GM18508 (cell line): ENCODE measurements at regions not wholly inside any gene's neighbourhood (a gene's known extent, or its start where the extent isn't known, plus 50 kb on each side); places are given as distances from the start of the nearest gene placed in this dataset.

Experiments used
- ATAC-seq: cut with Tn5 transposase; IDR thresholded peaks from one replicate; pipeline ENCODE4 v1.9.1; 2021; ENCODE audit warnings: moderate number of reproducible peaks; ENCODE audit not compliant: insufficient read depth, unreplicated experiment

DNA sequence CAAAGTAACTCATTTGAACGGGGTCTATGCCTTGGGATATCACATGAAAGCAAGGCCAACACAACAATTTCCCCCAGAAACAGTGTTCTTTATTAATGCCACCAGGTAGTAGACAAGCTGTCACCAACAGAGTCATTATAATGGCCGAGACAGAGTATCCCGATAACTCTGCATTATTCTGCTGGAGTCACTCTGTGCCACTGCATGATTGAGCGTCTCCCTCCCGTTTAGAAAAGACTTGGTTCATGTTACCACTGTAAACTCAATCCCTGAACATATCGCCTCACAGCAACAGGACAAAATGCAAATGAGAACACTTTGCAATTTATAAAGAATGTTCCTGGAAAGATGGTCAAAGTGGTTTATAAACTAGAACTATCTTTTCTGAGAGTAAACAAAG, 932.5 kb downstream of the GATA3 start:
- ATAC-seq, result no peak

DNA sequence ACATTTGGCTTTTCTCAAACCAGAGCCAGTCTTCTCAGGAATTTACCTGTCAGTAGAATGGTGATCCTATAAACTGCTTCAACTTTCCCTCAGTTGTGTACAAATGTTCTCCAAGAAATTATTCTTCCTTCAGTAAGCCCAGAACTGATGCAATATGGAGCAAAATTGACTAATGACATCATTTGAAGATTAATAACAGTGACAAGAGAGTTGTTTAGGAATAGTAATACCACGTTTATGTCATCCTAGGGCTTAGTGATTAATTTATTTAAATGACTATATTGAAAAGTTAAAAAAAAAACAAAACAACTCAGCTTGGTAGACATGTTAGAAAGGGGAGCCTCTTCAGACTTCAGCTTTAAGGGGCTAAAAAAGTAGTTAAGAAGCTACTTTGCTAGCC, 933.2 kb downstream of the GATA3 start:
- ATAC-seq, result no peak

DNA sequence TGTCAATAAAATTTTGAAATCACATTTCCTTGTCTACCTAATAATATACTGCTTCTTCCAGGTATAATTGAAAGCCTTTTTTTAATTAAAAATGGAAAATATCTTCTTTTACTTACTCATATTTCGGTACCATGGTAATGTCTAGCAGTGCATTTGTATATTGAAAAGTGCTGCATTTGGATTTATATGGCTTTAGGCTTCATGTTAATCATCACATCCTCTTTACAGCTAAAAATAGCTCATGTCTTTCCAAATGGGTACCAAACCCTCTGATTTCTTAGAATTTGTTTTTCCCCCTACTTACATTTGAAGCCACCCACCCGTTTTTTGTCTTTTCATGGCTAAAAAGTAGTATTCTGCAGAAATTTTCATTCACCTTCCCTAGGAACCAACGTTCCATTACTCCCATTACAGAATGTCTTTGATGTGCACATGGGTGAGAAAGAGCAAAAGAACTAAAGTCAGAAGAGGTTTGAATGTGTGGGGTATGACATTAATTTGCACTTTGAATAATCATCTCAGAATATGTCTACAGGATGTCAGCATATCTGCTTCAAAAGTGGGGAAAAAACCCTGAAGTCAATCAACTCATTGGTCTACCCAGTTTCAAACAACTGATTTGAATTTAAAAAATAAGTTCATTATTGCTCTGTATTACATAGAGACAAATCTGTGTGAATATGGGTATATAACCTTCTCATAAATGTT, 935.9 kb downstream of the GATA3 start:
- ATAC-seq, result no peak

DNA sequence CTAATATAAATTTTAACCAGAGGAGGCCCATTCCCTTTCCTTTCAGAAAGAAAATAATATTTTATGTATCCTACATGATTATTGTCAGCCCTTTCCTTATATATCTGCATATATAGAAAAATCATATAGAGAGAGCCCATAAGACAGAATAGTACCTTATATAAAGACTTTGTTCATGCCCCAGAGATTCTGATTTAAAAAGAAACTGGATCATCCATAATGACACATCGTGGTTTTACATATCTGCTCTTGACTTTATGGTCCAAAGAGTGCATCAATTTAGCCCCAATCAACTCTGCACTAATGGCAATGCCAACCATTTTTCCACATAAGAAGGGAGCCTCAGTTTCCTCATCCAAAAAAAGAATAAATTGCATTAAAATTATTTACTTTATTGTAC, 937.5 kb downstream of the GATA3 start:
- no peak for ATAC-seq

- no peak for ATAC-seq
Measured at GRCh38 chr10:8993864-8994263, 939.4 kb downstream of the GATA3 start.

GRCh38 chr10:8998751-8999150, 944.3 kb downstream of the GATA3 start:
- no peak for ATAC-seq

DNA sequence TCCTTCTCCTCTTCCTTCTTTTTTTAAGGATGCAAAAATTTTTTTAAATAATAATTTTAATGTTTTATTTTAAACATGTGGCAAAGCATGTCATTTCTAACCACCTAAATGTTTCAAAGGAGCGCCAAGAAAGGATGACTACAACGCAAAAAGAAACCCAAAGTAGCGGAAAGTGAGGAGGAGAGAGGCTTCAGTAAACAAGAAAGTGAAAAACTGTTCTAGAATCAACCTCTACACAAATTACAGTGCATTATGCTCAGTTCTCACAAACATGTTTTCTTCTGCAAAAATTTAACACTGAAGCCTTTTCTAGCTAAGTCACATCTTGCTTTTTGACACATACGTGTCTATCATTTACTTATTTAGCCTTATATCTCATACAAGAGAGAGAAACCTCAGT, 948.6 kb downstream of the GATA3 start:
- no peak for ATAC-seq

GRCh38 chr10:9004736-9005135, 950.2 kb downstream of the GATA3 start:
- no peak for ATAC-seq

GRCh38 chr10:9009505-9009904, 955.0 kb downstream of the GATA3 start:
- no peak for ATAC-seq

DNA sequence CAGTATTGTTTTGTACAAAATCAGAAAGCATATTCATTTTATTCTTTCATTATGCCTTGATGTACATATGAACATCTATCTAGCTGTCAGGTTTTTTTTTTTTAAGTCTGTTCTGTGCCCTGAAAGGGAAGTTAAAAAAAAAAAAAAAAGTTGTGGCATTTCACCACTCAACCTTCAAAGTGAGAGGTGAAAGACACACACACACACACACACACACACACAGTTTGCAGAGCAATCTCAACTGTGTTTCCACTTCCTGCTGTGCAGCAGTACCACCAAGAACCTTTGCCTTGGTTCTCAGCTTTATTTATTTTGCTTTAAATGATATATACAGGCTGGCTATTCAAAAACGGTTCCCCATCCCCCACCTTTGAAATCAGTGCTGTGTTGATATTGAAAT, 955.6 kb downstream of the GATA3 start:
- ATAC-seq, result no peak

DNA sequence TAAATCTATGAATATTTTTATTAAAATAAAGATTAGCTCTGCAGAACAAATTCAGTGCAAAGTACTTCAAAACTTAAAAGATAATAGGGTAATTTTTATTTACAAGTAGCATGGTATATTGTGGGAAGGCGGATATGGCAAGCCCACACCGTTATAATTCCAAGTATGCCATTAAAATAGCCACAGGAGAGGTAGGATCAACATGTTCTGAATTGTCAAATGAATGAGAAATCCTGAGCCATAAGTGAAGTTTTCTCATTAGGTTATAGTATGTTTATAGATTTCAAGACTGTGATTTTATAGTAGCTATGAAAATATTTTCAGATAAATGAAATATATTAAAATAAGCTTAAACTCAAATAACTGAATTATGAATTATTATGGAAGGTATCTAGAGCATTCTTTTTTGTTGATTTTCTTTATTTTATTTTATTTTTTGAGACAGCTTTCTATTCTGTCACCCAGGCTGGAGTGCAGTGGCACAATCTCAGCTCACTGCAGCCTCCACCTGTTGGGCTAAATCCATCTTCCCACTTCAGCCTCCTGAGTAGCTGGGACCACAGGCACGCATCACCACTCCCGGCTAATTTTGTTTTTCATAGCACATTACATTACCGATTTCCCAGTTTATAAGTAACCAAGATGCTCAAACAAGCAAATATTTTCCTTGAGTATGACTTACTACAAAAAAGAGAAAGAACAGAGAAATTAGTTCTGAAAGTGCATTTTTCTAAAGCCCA, 956.6 kb downstream of the GATA3 start:
- ATAC-seq, result no peak

- no peak for ATAC-seq
Measured at GRCh38 chr10:9012312-9012711, 957.8 kb downstream of the GATA3 start.

- ATAC-seq, result no peak
Measured at GRCh38 chr10:9015005-9015404, 960.5 kb downstream of the GATA3 start.

- no peak for ATAC-seq
Measured at GRCh38 chr10:9015447-9015846, 961.0 kb downstream of the GATA3 start.

DNA sequence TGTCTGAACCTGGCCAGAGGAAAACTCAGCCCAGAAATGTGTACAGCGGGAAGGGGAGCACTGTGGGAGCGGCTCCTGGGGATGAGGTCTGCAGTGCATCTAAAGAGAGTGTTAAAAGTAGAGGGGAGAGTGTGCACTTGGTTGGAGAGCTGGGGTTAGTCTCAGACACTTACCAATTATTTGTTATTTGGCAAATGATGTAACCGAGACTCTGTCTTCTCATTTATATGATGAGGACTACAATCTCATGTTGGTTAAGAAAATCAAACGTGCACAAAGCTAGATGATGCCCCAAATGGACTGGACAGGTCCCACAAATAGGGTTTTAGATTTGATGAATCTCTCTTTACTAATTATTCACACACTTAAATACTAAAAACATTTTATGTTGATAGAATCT, 962.4 kb downstream of the GATA3 start:
- no peak for ATAC-seq

- ATAC-seq, result no peak
Measured at GRCh38 chr10:9018195-9019173, 964.0 kb downstream of the GATA3 start.

GRCh38 chr10:9023206-9023605, 968.7 kb downstream of the GATA3 start:
- no peak for ATAC-seq

DNA sequence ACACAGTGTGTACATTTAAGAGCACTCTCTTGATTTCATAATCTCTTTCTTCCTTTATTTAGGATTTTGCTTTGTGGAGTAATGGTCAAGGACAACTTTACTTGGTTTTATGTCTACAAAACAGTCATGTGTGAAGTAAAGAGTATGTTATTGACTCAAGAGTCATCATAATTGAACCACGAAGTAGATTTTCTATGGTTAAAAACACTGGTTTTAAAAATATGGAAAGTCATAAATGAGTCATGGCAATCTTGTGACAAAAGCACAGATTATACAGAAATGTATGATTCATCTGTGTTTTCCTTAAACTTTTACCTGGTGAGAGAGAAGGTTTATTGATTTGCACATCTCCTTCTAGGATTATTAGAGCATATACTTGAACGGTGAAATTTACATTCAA, 969.7 kb downstream of the GATA3 start:
- no peak for ATAC-seq

- ATAC-seq, result no peak
Measured at GRCh38 chr10:9028231-9028630, 973.7 kb downstream of the GATA3 start.

DNA sequence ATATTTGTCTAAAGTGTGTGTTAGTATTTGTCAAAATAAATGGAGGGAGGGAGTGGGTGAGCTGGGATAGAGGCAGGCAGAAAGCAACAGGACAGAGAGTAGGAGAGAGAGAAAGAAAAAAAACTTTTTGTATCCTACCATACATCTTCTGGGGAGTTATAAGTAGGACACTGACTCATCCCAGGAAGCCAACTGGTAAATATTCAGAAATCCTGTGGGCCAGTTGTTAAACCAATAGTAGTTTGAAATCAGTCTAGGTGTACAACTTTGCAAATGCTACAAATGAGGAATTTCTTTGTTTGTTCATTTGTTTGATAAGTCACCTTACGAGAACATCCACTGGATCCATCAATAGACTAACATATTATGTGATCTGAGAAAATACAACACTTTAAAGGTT, 980.9 kb downstream of the GATA3 start:
- no peak for ATAC-seq

DNA sequence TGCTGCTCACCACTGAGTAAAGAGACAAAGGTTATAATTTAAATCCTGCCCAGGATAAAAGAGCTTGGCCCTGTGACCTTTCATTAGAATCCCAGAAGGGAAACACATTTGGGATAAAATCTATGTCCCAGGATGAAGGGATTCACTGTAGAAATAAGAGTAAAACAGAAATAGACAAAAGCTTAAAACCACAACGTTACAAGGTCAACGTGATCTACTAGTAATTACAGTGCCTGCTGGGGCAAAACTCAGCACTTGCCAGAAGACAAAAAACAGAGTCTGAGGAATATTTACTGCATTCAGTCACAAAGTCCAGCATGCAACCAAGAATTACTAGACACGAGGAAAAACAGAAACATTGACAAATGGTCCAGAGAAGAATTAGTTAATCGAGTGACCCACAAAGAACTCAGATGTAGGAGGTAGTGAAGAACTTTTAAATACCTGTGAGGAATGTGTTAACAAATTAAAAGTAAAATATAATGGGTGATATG, 982.3 kb downstream of the GATA3 start:
- ATAC-seq, result no peak
